Ovary (tissue), 3 donors: ENCODE measurements at regions not wholly inside any gene's neighbourhood (a gene's known extent, or its start where the extent isn't known, plus 50 kb on each side); places are given as distances from the start of the nearest gene placed in this dataset.

Experiments used
- EP300 ChIP-seq: sonication (generic); formaldehyde crosslinking; IDR thresholded peaks from one replicate; pipeline ENCODE4 v1.6.1; 2017; ENCODE audit warnings: antibody characterized with exemption
- POLR2A ChIP-seq: fragments of 450-650 bp; IDR thresholded peaks from one replicate; pipeline ENCODE4 v1.6.1; 2017; ENCODE audit warnings: antibody characterized with exemption, mild to moderate bottlenecking, moderate library complexity
- TF ChIP-seq, protein P1 (sequence below), 3 donors: fragments of 450-650 bp in 2 of 3; fragments of 200-600 bp in 1 of 3; IDR thresholded peaks; one replicate each; pipeline versions ENCODE4 v1.5.1 to v1.8.0; 2016 to 2022; ENCODE audit warnings: antibody characterized with exemption in 3 of 3, mild to moderate bottlenecking in 1 of 3
- donor health status: DM: no; HTN: no; CAD: no.

DNA sequence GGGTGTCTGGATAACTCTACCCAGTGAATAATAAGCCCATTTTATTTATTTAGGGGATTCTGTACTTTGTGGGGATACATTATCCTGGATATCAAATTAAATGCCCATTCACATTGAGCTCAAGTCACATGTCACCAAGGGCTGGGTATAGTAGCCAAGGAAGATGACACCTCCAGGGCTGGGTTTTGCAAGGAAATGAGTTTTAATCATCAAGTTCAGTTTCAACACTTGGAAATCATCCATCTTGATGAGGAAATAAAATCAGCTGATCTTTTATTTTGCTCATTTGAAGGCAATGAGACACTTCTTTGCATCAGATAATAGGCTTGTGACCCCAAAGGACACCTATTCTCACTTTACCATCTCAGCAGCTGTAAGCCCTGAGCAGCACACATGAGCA lies 80.0 kb upstream of the TNR start:
- TF ChIP-seq EP300, result no peak
- TF ChIP-seq, protein P1, sequence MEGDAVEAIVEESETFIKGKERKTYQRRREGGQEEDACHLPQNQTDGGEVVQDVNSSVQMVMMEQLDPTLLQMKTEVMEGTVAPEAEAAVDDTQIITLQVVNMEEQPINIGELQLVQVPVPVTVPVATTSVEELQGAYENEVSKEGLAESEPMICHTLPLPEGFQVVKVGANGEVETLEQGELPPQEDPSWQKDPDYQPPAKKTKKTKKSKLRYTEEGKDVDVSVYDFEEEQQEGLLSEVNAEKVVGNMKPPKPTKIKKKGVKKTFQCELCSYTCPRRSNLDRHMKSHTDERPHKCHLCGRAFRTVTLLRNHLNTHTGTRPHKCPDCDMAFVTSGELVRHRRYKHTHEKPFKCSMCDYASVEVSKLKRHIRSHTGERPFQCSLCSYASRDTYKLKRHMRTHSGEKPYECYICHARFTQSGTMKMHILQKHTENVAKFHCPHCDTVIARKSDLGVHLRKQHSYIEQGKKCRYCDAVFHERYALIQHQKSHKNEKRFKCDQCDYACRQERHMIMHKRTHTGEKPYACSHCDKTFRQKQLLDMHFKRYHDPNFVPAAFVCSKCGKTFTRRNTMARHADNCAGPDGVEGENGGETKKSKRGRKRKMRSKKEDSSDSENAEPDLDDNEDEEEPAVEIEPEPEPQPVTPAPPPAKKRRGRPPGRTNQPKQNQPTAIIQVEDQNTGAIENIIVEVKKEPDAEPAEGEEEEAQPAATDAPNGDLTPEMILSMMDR (IDR thresholded peaks at IDR 0.05), result no peak
- TF ChIP-seq POLR2A, result no peak
